Astrocyte of the spinal cord (primary cell): ENCODE measurements at regions not wholly inside any gene's neighbourhood (a gene's known extent, or its start where the extent isn't known, plus 50 kb on each side); places are given as distances from the start of the nearest gene placed in this dataset.
A peak's percentile ranks its signal among the peaks of the same experiment; 100 is the strongest.
"Not testable (repeated sequence)": the region's sequence is repeated elsewhere in the genome, so short reads cannot be mapped to it uniquely, and the experiment has no call there.

Source experiments
- DNase-seq: peaks from one replicate; pipeline ENCODE4 v3.0.0; 2011; ENCODE audit warnings: low read depth, low spot score
- H3K4me3 ChIP-seq: 2 replicates; pipeline ENCODE4 v1.5.1; 2011; ENCODE audit warnings: low read depth, mild to moderate bottlenecking, low read length, moderate library complexity
- CTCF ChIP-seq: IDR thresholded peaks from 2 replicates; pipeline ENCODE4 v1.5.1; 2012; ENCODE audit warnings: low read depth, mild to moderate bottlenecking, low read length, inconsistent platforms
- in situ Hi-C: cut with HindIII; loops from 2 replicates; pipeline ENCODE4 v1.10.0; 2017; ENCODE audit warnings: low sequenced_read_pairs

GRCh38 chr6:105675715-105676397 is 273.0 kb upstream of the PREP start:
- DNase-seq = peak; percentile 95
- TF ChIP-seq CTCF = no peak
- no peak overlapping the region for H3K4me3 ChIP-seq
- in situ Hi-C loops = no loop called here

- DNase-seq, in situ Hi-C loops, H3K4me3 ChIP-seq: not testable (repeated sequence)
Measured at GRCh38 chr6:105672856-105673538, 270.1 kb upstream of the PREP start.

- TF ChIP-seq CTCF = no peak
- DNase-seq = no peak
- H3K4me3 ChIP-seq = no peak overlapping the region
- in situ Hi-C loops = no loop called here
Measured at GRCh38 chr6:105669232-105669631, 266.4 kb upstream of the PREP start.

- no peak for TF ChIP-seq CTCF
Measured at GRCh38 chr6:105667056-105667455, 264.2 kb upstream of the PREP start.

GRCh38 chr6:105664931-105665330 is 262.0 kb upstream of the PREP start:
- in situ Hi-C loops = no loop called here
- no peak for TF ChIP-seq CTCF
- H3K4me3 ChIP-seq = no peak overlapping the region
- DNase-seq = no peak

More at GRCh38 chr6:105667056-105667455, 264.2 kb upstream of the PREP start:
- H3K4me3 ChIP-seq = no peak overlapping the region
- no peak for DNase-seq
- in situ Hi-C loops = no loop called here

- in situ Hi-C loops = no loop called here
- no peak for DNase-seq
- TF ChIP-seq CTCF = no peak
- H3K4me3 ChIP-seq = no peak overlapping the region
Measured at GRCh38 chr6:105651969-105652368, 249.1 kb upstream of the PREP start.

GRCh38 chr6:105650347-105650746 is 247.5 kb upstream of the PREP start:
- DNase-seq = no peak
- TF ChIP-seq CTCF = no peak
- in situ Hi-C loops = no loop called here
- H3K4me3 ChIP-seq = no peak overlapping the region
